Naive thymus-derived CD8-positive, alpha-beta T cell (primary cell): ENCODE measurements at regions not wholly inside any gene's neighbourhood (a gene's known extent, or its start where the extent isn't known, plus 50 kb on each side); places are given as distances from the start of the nearest gene placed in this dataset.
"Not testable (repeated sequence)": the region's sequence is repeated elsewhere in the genome, so short reads cannot be mapped to it uniquely, and the experiment has no call there.

Experiments used
- ATAC-seq, 2 donors: fragments of 150-1000 bp; cut with Tn5 transposase in 1 of 2; sonication (Bioruptor Pico), chemical (Tn5 transposase) in 1 of 2; 1 replicate in 1 of 2; 2 replicates in 1 of 2; pipeline ENCODE4 v1.10.0; 2021; ENCODE audit warnings: mild to moderate bottlenecking in 2 of 2, moderate library complexity in 2 of 2
- POLR2A ChIA-PET: fragments of 350-600 bp; sonication (Branson Sonifier 250); formaldehyde crosslinking; loops from one replicate; lab custom pipeline; 2021; ENCODE audit warnings: antibody characterized with exemption; lab: Charles Lee
- DNase-seq, 10 donors: peaks; one replicate each; pipeline versions ENCODE4 v3.0.0 to v3.0.0-alpha.2; 2020 to 2022
- H3K27ac Mint-ChIP-seq, 10 donors: one replicate each; pipeline ENCODE4 v1.8.0; 2020 to 2022; ENCODE audit warnings: mild to moderate bottlenecking in 10 of 10, mixed read lengths in 10 of 10, moderate library complexity in 4 of 10, inconsistent platforms in 1 of 10
- H3K27me3 Mint-ChIP-seq, 5 donors: one replicate each; pipeline ENCODE4 v1.8.0; 2021 to 2022; ENCODE audit warnings: mixed read lengths in 5 of 5
- H3K36me3 Mint-ChIP-seq, 3 donors: one replicate each; pipeline ENCODE4 v1.8.0; 2020 to 2022; ENCODE audit warnings: mixed read lengths in 3 of 3, mild to moderate bottlenecking in 2 of 3, inconsistent platforms in 1 of 3
- H3K4me1 Mint-ChIP-seq, 4 donors: one replicate each; pipeline ENCODE4 v1.8.0; 2021 to 2022; ENCODE audit warnings: mixed read lengths in 4 of 4
- H3K4me3 Mint-ChIP-seq, 10 donors: one replicate each; pipeline ENCODE4 v1.8.0; 2020 to 2022; ENCODE audit warnings: mild to moderate bottlenecking in 10 of 10, mixed read lengths in 10 of 10, moderate library complexity in 6 of 10, inconsistent platforms in 1 of 10
- H3K9me3 Mint-ChIP-seq, 9 donors: one replicate each; pipeline ENCODE4 v1.8.0; 2020 to 2022; ENCODE audit warnings: mixed read lengths in 9 of 9, mild to moderate bottlenecking in 3 of 9, inconsistent platforms in 1 of 9, moderate library complexity in 1 of 9

- peaks cover 6 to 45% (median 31%) of the 10 kb centered on the region in 4 donors for H3K4me1 Mint-ChIP-seq
- no peaks in the 10 kb centered on the region for H3K9me3 Mint-ChIP-seq
- H3K36me3 Mint-ChIP-seq = no peaks in the 10 kb centered on the region
- no peaks in the 10 kb centered on the region for H3K27me3 Mint-ChIP-seq
- POLR2A ChIA-PET = interaction anchor here (0.7 to 3.7 kb wide), 5 partner anchors 11 to 163 kb away, joined by 3 to 25 read pairs (median 4); no protein-coding TSS in a partner anchor
- no peak for ATAC-seq
- H3K27ac Mint-ChIP-seq = peak overlapping the region in 9 of 10 donors; percentile 90 to 99 (median 97)
- H3K4me3 Mint-ChIP-seq = no peak overlapping the region
- no peak for DNase-seq
These were observed 57.2 kb upstream of the USP3 start for GRCh38 chr15:63447017-63447676.

- POLR2A ChIA-PET = interaction anchor here (3.7 kb wide), 1 partner anchor 12 kb away, joined by 25 read pairs; no protein-coding TSS in a partner anchor
- Mint-ChIP-seq H3K27ac (peak overlapping the region in 4 of 10 donors; percentile 38 to 84 (median 60)), H3K9me3 (no peaks in the 10 kb centered on the region), H3K4me1 (peaks cover 7 to 52% (median 31%) of the 10 kb centered on the region in 4 donors), H3K27me3 (no peaks in the 10 kb centered on the region), H3K4me3 (no peak overlapping the region), H3K36me3 (no peaks in the 10 kb centered on the region)
- no peak for ATAC-seq
- no peak for DNase-seq
These were observed 56.1 kb upstream of the USP3 start for GRCh38 chr15:63448266-63448665.

- ATAC-seq, POLR2A ChIA-PET, H3K27me3 Mint-ChIP-seq, H3K4me3 Mint-ChIP-seq, DNase-seq, H3K36me3 Mint-ChIP-seq, H3K9me3 Mint-ChIP-seq: not testable (repeated sequence)
- peak overlapping the region in 3 of 10 donors; percentile 1 to 84 (median 80) for H3K27ac Mint-ChIP-seq
- H3K4me1 Mint-ChIP-seq = peaks cover 8 to 55% (median 32%) of the 10 kb centered on the region in 4 donors
These were observed 55.4 kb upstream of the USP3 start for GRCh38 chr15:63448872-63449555.

- peak overlapping the region in 3 of 10 donors; percentile 52 to 79 (median 68) for H3K27ac Mint-ChIP-seq
- DNase-seq (no peak), ATAC-seq (no peak)
- no peaks in the 10 kb centered on the region for H3K27me3 Mint-ChIP-seq
- POLR2A ChIA-PET = interaction anchor here (0.6 kb wide), 1 partner anchor 10 kb away, joined by 3 read pairs; no protein-coding TSS in a partner anchor
- H3K36me3 Mint-ChIP-seq = no peaks in the 10 kb centered on the region
- H3K9me3 Mint-ChIP-seq = no peaks in the 10 kb centered on the region
- peaks cover 8 to 48% (median 29%) of the 10 kb centered on the region in 4 donors for H3K4me1 Mint-ChIP-seq
- no peak overlapping the region for H3K4me3 Mint-ChIP-seq
These were observed 54.7 kb upstream of the USP3 start for GRCh38 chr15:63449731-63450130.

- H3K36me3 Mint-ChIP-seq = no peaks in the 10 kb centered on the region
- ATAC-seq (no peak), DNase-seq (no peak)
- no peak overlapping the region for H3K4me3 Mint-ChIP-seq
- H3K27me3 Mint-ChIP-seq = no peaks in the 10 kb centered on the region
- peaks cover 9 to 36% (median 25%) of the 10 kb centered on the region in 4 donors for H3K4me1 Mint-ChIP-seq
- no peaks in the 10 kb centered on the region for H3K9me3 Mint-ChIP-seq
- H3K27ac Mint-ChIP-seq = peak overlapping the region in 1 of 10 donors; percentile 90
- POLR2A ChIA-PET = no interaction called here
These were observed 53.5 kb upstream of the USP3 start for GRCh38 chr15:63450884-63451225.

- Mint-ChIP-seq H3K4me3 (no peak overlapping the region), H3K4me1 (peaks cover 10 to 27% (median 16%) of the 10 kb centered on the region in 4 donors), H3K36me3 (no peaks in the 10 kb centered on the region), H3K9me3 (no peaks in the 10 kb centered on the region), H3K27me3 (no peaks in the 10 kb centered on the region), H3K27ac (peak overlapping the region in 1 of 10 donors; percentile 8)
- POLR2A ChIA-PET = no interaction called here
- DNase-seq (no peak), ATAC-seq (no peak)
These were observed 52.6 kb upstream of the USP3 start for GRCh38 chr15:63451671-63452315.

GRCh38 chr15:63452552-63453136, 51.7 kb upstream of the USP3 start:
- Mint-ChIP-seq H3K9me3 (no peaks in the 10 kb centered on the region), H3K27ac (peak overlapping the region in 3 of 10 donors; percentile 63 to 86 (median 83)), H3K27me3 (no peaks in the 10 kb centered on the region), H3K4me3 (no peak overlapping the region), H3K4me1 (peaks cover 7 to 19% (median 10%) of the 10 kb centered on the region in 4 donors), H3K36me3 (no peaks in the 10 kb centered on the region)
- POLR2A ChIA-PET = interaction anchor here (0.6 kb wide), 1 partner anchor 41 kb away, joined by 3 read pairs; no protein-coding TSS in a partner anchor
- ATAC-seq (no peak), DNase-seq (no peak)

GRCh38 chr15:63453186-63453905, 51.0 kb upstream of the USP3 start:
- Mint-ChIP-seq H3K4me1 (peaks cover 4 to 14% (median 6%) of the 10 kb centered on the region in 4 donors), H3K9me3 (no peaks in the 10 kb centered on the region), H3K27ac (peak overlapping the region in 4 of 10 donors; percentile 78 to 86 (median 82)), H3K27me3 (no peaks in the 10 kb centered on the region), H3K4me3 (no peak overlapping the region), H3K36me3 (no peaks in the 10 kb centered on the region)
- POLR2A ChIA-PET = interaction anchor here (0.6 kb wide), 1 partner anchor 42 kb away, joined by 3 read pairs; no protein-coding TSS in a partner anchor
- DNase-seq (no peak), ATAC-seq (no peak)

- peaks cover 2 to 11% (median 5%) of the 10 kb centered on the region in 4 donors for H3K4me1 Mint-ChIP-seq
- no peaks in the 10 kb centered on the region for H3K9me3 Mint-ChIP-seq
- POLR2A ChIA-PET = interaction anchor here (0.7 kb wide), 1 partner anchor 184 kb away, joined by 3 read pairs; no protein-coding TSS in a partner anchor
- DNase-seq (no peak), ATAC-seq (no peak)
- H3K4me3 Mint-ChIP-seq = no peak overlapping the region
- peak overlapping the region in 1 of 10 donors; percentile 66 for H3K27ac Mint-ChIP-seq
- no peaks in the 10 kb centered on the region for H3K36me3 Mint-ChIP-seq
- no peaks in the 10 kb centered on the region for H3K27me3 Mint-ChIP-seq
These were observed 49.7 kb upstream of the USP3 start for GRCh38 chr15:63454503-63455211.
